Choroid plexus epithelial cell (primary cell): ENCODE measurements at regions not wholly inside any gene's neighbourhood (a gene's known extent, or its start where the extent isn't known, plus 50 kb on each side); places are given as distances from the start of the nearest gene placed in this dataset.

ENCODE experiments used
- DNase-seq: peaks from one replicate; pipeline ENCODE4 v3.0.0-alpha.2; 2010; ENCODE audit warnings: low read depth
- H3K4me3 ChIP-seq: 2 replicates; pipeline ENCODE4 v1.5.1; 2011; ENCODE audit warnings: low read depth, mild to moderate bottlenecking, control low read depth, low read length, moderate library complexity
- TF ChIP-seq, protein P1 (sequence below): conservative IDR thresholded peaks from 2 replicates; pipeline ENCODE4 v1.5.1; 2011; ENCODE audit warnings: low read depth, mild to moderate bottlenecking, control low read depth, inconsistent platforms, low read length, moderate library complexity

DNA sequence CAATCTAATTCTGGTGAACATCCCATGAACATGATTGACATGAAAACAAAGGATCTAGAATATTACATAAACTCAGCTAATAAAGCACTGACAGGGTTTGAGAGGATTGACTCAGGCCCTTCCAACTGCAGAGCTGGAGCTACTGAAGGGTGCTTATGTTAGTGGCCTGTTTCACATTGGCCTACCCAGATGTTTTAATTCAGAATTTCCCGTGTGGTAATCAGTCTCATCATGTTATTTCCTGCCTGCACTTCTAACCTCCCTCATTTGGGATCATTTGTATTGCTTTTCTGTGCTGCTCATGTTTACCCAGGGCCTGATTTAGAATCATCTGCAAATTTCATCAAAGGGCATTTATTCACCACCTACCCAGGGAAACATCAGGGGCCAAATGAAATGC is 270.3 kb downstream of the PLPP3 start:
- DNase-seq: no peak
- H3K4me3 ChIP-seq: no peak overlapping the region
- TF ChIP-seq, protein P1, sequence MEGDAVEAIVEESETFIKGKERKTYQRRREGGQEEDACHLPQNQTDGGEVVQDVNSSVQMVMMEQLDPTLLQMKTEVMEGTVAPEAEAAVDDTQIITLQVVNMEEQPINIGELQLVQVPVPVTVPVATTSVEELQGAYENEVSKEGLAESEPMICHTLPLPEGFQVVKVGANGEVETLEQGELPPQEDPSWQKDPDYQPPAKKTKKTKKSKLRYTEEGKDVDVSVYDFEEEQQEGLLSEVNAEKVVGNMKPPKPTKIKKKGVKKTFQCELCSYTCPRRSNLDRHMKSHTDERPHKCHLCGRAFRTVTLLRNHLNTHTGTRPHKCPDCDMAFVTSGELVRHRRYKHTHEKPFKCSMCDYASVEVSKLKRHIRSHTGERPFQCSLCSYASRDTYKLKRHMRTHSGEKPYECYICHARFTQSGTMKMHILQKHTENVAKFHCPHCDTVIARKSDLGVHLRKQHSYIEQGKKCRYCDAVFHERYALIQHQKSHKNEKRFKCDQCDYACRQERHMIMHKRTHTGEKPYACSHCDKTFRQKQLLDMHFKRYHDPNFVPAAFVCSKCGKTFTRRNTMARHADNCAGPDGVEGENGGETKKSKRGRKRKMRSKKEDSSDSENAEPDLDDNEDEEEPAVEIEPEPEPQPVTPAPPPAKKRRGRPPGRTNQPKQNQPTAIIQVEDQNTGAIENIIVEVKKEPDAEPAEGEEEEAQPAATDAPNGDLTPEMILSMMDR: no peak

GRCh38 chr1:56304975-56305374 is 274.4 kb downstream of the PLPP3 start:
- H3K4me3 ChIP-seq: no peak overlapping the region
- peak; percentile 47 for DNase-seq
- TF ChIP-seq, protein P1: no peak

GRCh38 chr1:56303805-56304204 is 275.6 kb downstream of the PLPP3 start:
- H3K4me3 ChIP-seq: no peak overlapping the region
- TF ChIP-seq, protein P1: no peak
- DNase-seq: no peak

GRCh38 chr1:56302878-56303277 is 276.5 kb downstream of the PLPP3 start:
- no peak for DNase-seq
- TF ChIP-seq, protein P1: no peak
- H3K4me3 ChIP-seq: no peak overlapping the region

DNA sequence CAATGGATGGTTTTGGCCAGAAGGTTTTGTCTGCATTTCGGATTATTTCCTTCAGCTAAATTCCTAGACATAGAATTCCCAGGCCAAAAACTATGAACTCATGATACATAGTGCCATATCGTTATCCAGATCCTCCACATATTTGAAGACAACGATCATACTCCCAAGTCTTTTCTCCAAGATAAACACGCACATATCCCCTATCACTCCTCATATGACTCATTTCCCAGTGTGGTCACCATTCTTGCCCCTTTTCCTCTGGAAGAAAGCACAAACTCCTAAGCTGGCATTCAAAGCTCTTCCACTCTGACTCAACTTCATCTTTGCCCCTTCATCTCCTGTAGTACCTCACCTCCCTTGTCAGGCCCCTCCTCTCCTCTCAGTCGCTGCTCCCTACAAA is 277.6 kb downstream of the PLPP3 start:
- TF ChIP-seq, protein P1: no peak
- no peak overlapping the region for H3K4me3 ChIP-seq
- DNase-seq: peak; percentile 43

GRCh38 chr1:56300836-56301235 is 278.5 kb downstream of the PLPP3 start:
- no peak overlapping the region for H3K4me3 ChIP-seq
- TF ChIP-seq, protein P1: no peak
- DNase-seq: no peak

DNA sequence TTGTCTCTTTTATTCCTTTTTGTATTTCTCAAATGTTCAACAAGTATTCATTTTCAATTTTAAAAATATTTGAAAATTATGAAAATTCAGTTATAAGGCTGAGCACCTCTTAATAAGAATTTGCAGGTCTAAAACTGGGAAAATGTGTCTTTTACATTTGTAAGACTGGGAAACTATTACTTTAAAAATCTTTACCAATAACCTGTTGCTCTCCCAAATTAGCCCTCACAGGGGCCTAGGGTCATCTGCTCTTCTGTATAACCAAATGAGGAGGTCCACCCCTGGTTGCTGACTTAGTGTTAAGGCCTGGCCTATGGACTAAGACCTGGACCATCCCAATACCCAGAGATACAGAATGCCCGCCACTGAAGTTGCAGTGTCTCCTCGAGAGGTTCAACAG is 280.5 kb downstream of the PLPP3 start:
- DNase-seq: no peak
- TF ChIP-seq, protein P1: no peak
- H3K4me3 ChIP-seq: no peak overlapping the region
